ENCODE measurements at regions not wholly inside any gene's neighbourhood (a gene's known extent, or its start where the extent isn't known, plus 50 kb on each side); places are given as distances from the start of the nearest gene placed in this dataset.
"Not testable (repeated sequence)": the region's sequence is repeated elsewhere in the genome, so short reads cannot be mapped to it uniquely, and the experiment has no call there.

- DNase-seq, result no peak
Measured at GRCh38 chr2:34892766-34893165, 1293.7 kb upstream of the FAM98A start.

DNA sequence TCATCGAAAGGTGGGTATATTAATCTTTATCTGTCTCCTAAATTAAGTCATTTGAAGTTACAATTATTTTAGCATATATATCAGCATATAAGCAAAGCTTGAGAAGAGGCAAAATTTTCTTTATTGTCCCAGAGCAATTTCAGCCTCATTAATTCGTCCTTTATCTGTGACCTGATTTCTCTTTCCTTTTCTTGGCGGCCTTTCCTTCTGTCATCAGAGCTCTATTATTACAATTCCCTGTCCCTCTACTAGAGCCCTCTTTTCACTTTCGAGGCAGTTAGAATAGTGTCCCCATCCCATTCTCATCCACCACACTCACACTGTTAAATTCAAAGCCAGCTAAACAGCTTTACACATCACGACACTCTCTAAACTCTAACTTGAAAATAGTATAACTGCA is 1293.2 kb upstream of the FAM98A start:
- no peak for DNase-seq

- no peak for DNase-seq
Measured at GRCh38 chr2:34875091-34875745, 1276.1 kb upstream of the FAM98A start.

DNA sequence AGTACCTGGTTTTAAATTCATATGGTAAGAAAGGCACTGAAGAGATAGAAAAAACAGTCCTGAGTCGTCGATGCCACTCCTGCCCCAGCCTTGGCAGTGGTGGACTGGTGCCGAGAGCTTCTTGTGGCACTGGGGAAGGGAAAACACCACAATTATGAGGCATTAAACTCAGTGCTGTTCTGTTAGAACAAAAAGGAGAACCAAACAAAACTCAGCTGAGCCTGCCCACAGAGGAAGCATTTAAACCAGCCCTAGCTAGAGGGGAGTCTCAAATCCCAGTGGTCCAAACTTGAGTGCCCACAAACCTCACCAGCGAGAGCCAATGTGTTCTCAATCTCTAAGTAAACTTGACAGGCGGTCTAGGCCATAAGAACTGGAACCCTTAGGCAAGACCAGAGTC is 1254.5 kb upstream of the FAM98A start:
- no peak for DNase-seq

DNA sequence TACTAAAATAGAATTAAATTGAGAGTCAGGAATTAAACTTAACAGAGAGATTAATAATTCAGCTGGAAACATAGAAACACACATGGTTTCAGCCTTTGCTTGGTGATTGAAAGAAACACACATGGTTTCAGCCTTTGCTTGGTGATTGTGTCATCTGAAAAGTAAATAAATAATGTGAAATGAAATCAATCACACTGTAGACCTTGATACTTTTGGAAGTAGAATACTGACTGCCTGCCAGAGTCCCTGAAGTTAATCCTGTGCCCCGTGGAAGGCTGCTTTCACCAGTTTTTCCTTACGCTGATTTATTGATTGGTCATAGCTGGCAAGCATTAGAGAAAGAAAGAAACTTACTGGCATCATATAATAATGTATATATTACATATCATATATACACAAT is 1252.7 kb upstream of the FAM98A start:
- DNase-seq, result no peak

DNA sequence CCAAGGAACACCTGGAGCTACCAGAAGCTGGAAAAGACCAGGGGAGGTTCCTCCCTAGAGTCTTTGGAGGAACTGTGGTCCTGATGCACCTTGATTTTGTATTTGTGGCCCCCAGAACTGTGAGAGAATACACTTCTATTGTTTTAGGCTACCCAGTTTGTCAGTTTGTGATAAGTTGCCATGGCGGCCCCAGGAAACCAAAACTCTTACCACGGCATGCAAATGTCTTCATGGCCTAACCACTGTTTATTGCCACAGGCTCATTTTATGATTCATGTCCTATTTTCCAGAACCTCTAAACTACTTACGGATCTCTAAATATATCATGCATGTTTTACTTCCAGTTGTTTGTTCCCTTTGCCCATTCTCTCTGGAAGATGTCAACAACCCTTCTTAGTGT is 1250.7 kb upstream of the FAM98A start:
- DNase-seq, result no peak

GRCh38 chr2:34848691-34849090 is 1249.6 kb upstream of the FAM98A start:
- no peak for DNase-seq

DNA sequence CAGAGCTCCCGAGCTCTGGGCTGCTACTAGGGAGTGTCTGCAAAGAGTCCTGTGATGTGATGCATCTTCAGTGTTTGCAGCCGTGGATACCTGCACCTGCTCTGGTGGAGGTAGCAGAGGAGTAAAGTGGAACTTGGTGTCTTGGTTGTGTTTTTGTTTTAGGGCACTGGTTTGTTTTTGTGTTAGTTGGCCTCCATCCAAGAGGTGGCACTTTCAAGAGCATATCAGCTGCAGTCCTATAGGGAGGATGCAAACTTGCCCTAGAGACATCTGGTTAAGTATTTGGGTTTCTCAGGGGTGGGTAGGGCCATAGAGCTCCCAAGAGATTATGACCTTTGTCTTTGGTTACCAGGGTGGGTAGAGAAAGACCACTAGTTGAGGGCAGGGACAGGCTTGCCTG is 1249.0 kb upstream of the FAM98A start:
- DNase-seq, result no peak

DNA sequence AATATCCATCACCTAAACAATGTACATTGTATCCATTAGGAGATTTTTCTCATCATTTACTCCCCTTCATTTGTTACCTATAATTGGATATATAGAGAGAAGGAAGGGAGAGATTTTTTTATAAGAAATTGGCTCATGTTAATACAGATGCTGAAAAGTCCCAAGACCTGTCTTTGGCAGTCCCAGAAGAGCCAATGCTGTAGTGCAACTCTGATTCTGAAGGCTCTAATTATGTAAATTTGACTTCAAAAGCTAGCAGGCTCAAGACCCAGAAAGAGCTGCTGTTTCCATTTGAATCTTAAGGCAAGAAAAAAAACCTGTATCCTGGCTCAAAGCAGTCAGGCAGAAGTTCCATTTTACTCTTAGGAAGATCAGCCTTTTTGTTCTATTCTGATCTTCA is 1245.5 kb upstream of the FAM98A start:
- no peak for DNase-seq

GRCh38 chr2:34838408-34838807 is 1239.3 kb upstream of the FAM98A start:
- DNase-seq, result no peak

- DNase-seq, result no peak
Measured at GRCh38 chr2:34836361-34836760, 1237.3 kb upstream of the FAM98A start.

- DNase-seq, result no peak
Measured at GRCh38 chr2:34831096-34831495, 1232.0 kb upstream of the FAM98A start.

DNA sequence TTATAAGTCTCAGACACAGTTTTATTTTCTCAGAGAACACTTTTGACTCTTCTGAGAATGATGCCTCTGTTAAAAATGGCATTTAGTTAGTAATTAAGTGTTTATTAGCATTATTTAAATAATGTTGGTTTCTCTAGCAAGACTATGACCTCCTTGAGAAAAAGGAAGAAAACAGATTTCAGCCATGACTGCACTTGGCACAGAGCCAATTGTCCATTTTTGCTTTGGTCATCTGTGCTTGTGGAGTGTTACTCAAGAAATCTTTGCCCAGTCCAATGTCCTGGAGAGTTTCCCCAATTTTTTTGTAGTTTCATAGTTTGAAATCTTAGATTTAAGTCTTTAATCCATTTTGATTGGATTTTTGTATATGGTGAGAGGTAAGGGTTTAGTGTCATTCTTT is 1229.4 kb upstream of the FAM98A start:
- DNase-seq, result no peak

DNA sequence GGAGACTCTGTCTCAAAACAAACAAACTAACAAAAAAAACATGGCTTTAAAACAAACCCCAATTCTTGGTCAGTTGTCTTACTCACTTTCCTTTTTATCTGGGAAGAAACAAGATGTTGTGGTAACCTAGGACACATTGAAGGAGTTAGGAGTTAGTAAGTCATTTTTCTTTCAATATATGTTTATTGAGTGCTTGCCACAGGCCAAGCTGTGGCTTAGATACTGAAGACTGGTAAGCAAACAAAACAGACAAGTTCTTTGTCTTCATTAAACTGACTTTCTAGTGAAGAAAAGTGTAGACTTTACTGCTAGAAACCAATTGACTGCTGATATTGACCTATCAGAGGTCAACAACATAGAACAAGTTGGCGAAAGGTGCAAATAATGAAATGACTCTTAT is 1228.3 kb upstream of the FAM98A start:
- no peak for DNase-seq

DNA sequence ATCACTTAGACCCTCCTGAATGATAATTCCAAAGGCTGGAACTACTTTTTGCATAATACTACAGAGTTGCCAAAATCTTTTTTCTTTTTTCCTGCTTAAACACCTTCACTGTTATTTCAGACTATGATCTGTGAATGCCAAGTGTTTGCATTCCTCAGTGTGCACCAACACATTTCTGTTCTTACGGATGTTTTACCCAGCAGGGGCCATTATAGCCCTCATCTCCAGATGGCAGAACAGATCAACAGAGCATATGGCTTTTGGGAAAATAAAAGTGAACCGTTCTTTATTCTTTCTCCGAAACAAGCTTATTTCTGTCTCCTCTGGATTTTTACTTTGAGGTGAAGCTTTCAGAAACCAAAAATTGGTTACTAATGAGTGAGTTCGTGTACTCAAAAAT is 1226.6 kb upstream of the FAM98A start:
- DNase-seq, result no peak

- DNase-seq, result no peak
Measured at GRCh38 chr2:34822616-34823015, 1223.5 kb upstream of the FAM98A start.

DNA sequence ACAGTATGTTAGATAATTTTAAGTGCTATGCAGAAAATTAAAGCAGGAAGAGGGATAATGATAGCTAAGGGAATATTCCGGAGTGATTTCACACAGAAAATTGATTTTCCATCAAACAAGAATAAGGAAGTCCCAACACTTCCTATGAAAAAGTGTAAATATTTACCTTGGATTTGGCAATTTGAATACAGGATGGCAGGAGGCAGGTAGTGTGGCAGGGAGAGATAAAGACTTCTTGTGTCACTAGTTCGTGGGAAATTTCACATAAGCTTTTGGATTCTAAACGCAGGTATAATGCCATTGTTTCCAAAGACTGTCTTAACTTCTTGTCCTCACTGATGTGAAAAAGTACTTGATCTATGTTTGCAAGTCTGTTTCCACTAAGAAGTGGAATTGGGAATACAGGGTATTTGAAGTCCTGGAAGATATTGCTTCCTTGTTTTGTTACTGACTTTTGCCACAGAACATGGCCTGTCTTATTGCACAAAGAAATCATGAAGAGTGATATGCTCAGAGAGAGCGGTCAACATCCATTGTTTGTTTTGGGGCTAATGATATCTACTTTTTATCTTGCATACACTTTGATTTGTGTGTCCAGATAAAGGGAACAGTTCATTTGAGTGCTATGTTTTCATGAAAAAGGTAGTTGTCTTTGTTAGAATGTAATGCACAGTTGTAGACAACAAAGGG is 1216.1 kb upstream of the FAM98A start:
- no peak for DNase-seq

DNA sequence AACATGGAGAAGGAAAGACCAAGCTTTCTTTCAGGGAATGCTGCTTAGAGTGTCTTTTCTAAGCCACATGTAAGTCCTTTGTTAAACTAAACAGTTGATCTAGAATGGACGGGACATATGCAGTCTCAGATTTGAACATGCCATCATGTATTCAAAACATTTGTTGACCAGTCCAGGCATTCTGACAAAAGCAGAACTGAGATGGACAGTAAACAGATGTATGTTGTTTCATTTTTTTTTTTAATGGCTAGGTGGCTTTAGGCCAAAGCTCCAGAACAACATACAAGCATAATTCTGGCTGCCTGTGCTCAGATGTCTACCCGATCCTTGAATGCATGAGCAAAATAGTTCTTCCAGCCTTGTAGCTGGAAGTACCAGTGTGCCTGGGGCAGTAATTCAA is 1211.4 kb upstream of the FAM98A start:
- DNase-seq, result no peak

DNA sequence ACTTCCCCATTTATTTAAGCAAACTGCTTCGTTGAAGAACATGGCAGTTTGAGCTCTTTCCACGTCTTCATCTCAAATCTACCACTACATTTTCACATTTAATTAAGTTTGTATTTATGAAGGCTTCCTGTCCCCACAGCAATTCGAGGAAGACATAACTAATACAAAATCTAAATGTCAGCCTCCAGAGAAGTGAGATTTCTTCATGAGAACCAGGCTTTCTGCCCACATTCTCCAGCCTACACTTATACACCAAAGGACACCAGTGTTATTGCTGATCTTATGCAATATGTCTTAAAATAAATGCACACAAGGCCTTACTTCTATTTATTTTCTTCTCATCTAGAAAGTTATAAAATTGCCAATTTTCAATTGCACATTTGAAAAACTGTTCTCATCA is 1209.3 kb upstream of the FAM98A start:
- DNase-seq, result no peak

DNA sequence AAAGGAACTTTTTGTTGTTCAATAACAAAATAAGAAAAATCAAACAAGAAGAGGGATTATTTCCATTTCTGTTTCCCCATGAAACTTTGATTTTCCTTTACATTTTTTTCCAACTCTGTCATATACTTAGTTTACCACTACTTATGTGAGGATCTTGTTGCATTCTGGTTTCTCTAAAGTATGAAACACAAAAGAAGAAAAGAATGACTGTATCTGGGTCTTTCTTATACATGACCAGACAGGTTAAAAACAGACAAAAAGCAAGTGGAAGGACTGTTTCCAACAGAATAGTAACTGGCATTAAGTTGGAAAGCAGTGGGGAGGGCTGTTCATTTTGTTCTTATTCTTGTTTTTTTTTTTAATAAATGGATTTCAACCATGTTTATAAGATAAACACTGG is 1207.8 kb upstream of the FAM98A start:
- no peak for DNase-seq

- DNase-seq, result no peak
Measured at GRCh38 chr2:34806396-34806795, 1207.3 kb upstream of the FAM98A start.

- DNase-seq, result no peak
Measured at GRCh38 chr2:34799556-34799955, 1200.5 kb upstream of the FAM98A start.

DNA sequence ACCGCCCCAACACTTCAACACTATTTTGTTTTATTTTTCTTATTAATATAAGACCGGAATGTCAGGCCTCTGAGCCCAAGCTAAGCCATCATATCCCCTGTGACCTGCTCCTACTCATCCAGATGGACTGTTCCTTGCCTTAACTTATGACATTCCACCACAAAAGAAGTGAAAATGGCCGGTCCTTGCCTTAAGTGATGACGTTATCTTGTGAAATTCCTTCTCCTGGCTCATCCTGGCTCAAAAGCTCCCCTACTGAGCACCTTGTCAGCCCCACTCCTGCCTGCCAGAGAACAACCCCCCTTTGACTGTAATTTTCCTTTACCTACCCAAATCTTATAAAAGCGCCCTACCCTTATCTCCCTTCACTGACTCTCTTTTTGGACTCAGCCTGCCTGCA is 1196.5 kb upstream of the FAM98A start:
- DNase-seq, result not testable (repeated sequence)

GRCh38 chr2:34789169-34789568 is 1190.1 kb upstream of the FAM98A start:
- DNase-seq, result no peak

DNA sequence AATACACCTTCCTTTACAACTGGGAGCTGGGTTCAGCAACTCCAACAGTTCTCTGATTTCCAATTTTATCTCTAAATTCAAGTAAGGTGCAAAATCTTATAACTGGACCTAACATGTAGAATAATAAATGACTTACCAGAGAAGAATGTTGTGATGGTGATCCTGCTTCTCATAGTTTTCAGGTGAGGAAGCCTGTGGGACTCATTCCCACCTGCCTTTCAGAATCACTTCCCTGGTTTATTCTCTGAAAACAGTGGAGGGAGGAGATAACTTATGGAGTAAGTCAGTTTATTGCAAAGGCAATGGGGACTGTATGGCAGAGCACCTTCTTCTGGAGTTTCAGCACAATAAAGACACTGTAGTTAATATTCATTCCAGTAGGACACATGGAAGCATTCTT is 1188.2 kb upstream of the FAM98A start:
- DNase-seq, result no peak

All from right hindlimb (tissue), 1 donor.